A673 (cell line): ENCODE measurements at regions not wholly inside any gene's neighbourhood (a gene's known extent, or its start where the extent isn't known, plus 50 kb on each side); places are given as distances from the start of the nearest gene placed in this dataset.

Experiments used
- CTCF ChIP-seq: fragments of 300-800, 200-600 bp; sonication (generic); conservative IDR thresholded peaks from 2 replicates; pipeline ENCODE4 v1.5.1; 2017; ENCODE audit warnings: low read depth, mild to moderate bottlenecking, antibody characterized with exemption, low read length, moderate library complexity, mixed read lengths
- EZH2 ChIP-seq: fragments of 200-600 bp; sonication (generic); IDR thresholded peaks from 2 replicates; pipeline ENCODE4 v1.6.1; 2017; ENCODE audit warnings: borderline replicate concordance, low read depth, mild to moderate bottlenecking, mixed read lengths, antibody characterized with exemption, low read length; ENCODE audit not compliant: poor library complexity, severe bottlenecking

- TF ChIP-seq CTCF (no peak), EZH2 (no peak)
These were observed 82.0 kb upstream of the TMEM164 start for GRCh38 chrX:109920868-109921267.
